ENCODE measurements at regions not wholly inside any gene's neighbourhood (a gene's known extent, or its start where the extent isn't known, plus 50 kb on each side); places are given as distances from the start of the nearest gene placed in this dataset.

DNA sequence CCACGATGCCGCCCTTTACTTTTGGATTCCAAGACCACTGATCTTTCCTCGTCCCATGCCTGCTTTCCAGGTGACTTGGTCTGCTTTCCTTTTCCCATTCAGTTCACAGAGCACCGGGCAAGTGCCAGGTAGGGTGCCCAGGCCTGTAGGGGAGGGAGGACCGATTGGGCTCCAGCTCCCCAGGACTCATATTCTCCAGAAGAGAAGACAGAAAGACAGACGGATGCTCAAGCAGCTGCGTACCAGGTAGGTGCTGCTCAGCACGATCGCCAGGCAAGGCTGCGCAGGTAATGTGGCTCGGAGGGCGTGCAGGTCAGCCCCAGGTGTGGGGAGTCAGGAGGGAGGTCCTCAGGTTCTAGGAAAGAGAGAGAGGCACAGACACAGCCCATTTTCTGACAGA lies 67.5 kb upstream of the ZNF423 start:
- POLR2A ChIA-PET: no interaction called here
- Histone ChIP-seq H3K4me3 (ENCODE audit: low read depth, low read length) (no peak overlapping the region), H3K27me3 (ENCODE audit: control insufficient read depth, insufficient read depth, low read length) (no peaks in the 10 kb centered on the region; the same call in 1 of the 2 replicates), H3K36me3 (ENCODE audit: control insufficient read depth, insufficient read depth, low read length) (no peaks in the 10 kb centered on the region)
- DNase-seq (ENCODE audit: low read depth): no peak
- TF ChIP-seq, protein P1, sequence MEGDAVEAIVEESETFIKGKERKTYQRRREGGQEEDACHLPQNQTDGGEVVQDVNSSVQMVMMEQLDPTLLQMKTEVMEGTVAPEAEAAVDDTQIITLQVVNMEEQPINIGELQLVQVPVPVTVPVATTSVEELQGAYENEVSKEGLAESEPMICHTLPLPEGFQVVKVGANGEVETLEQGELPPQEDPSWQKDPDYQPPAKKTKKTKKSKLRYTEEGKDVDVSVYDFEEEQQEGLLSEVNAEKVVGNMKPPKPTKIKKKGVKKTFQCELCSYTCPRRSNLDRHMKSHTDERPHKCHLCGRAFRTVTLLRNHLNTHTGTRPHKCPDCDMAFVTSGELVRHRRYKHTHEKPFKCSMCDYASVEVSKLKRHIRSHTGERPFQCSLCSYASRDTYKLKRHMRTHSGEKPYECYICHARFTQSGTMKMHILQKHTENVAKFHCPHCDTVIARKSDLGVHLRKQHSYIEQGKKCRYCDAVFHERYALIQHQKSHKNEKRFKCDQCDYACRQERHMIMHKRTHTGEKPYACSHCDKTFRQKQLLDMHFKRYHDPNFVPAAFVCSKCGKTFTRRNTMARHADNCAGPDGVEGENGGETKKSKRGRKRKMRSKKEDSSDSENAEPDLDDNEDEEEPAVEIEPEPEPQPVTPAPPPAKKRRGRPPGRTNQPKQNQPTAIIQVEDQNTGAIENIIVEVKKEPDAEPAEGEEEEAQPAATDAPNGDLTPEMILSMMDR (IDR thresholded peaks at IDR 0.05; ENCODE audit: insufficient read depth, low read depth, low read length): no peak
- CTCF ChIA-PET: interaction anchor here (0.5 to 3.2 kb wide), 7 partner anchors 9 to 514 kb away, joined by 4 to 24 read pairs (median 5); no protein-coding TSS in a partner anchor

DNA sequence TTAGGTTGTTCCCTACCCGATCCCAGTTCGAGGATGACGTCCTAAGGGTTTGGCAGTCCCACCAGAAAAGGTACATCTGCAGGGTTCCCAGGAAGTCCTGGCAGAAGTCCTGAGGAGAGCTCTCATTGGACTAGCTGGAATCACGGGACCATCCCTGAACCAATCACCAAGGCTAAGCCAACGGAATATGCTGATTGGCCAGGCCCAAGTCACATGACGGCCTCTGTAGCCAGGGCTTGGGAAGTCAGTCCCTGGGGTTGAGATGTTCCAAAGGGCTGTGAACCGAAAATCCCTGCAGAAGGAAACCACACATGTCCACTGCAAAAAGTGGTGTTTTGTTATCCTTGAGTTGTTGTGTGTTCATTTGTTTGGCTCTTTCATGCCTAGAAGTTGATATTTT lies 68.2 kb upstream of the ZNF423 start:
- Histone ChIP-seq H3K4me3 (ENCODE audit: low read depth, low read length) (no peak overlapping the region), H3K36me3 (ENCODE audit: control insufficient read depth, insufficient read depth, low read length) (no peaks in the 10 kb centered on the region), H3K27me3 (ENCODE audit: control insufficient read depth, insufficient read depth, low read length) (no peaks in the 10 kb centered on the region; the same call in 1 of the 2 replicates)
- CTCF ChIA-PET: interaction anchor here (0.5 to 1.5 kb wide), 2 partner anchors 9 to 31 kb away, joined by 4 to 8 read pairs; no protein-coding TSS in a partner anchor
- POLR2A ChIA-PET: no interaction called here
- no peak for DNase-seq (ENCODE audit: low read depth)
- TF ChIP-seq, protein P1 (IDR thresholded peaks at IDR 0.05; ENCODE audit: insufficient read depth, low read depth, low read length): no peak

DNA sequence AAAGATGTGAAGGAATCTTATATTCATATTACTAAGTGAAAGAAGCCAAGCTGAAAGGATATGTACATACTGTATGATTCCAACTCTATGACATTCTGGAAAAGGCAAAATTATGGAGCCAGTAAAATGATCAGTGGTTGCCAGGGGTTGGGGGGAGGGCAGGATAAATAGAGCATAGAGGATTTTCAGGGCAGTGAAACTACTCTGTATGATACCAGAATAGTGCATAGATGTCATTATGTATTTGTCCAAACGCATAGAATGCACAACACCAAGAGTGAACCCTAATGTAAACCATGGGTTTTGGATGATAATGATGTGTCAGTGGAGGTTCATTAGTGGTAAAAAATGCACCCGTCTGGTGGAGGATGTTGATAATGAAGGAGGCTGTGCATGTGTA lies 71.0 kb upstream of the ZNF423 start:
- ChIA-PET POLR2A (no interaction called here), CTCF (no interaction called here)

DNA sequence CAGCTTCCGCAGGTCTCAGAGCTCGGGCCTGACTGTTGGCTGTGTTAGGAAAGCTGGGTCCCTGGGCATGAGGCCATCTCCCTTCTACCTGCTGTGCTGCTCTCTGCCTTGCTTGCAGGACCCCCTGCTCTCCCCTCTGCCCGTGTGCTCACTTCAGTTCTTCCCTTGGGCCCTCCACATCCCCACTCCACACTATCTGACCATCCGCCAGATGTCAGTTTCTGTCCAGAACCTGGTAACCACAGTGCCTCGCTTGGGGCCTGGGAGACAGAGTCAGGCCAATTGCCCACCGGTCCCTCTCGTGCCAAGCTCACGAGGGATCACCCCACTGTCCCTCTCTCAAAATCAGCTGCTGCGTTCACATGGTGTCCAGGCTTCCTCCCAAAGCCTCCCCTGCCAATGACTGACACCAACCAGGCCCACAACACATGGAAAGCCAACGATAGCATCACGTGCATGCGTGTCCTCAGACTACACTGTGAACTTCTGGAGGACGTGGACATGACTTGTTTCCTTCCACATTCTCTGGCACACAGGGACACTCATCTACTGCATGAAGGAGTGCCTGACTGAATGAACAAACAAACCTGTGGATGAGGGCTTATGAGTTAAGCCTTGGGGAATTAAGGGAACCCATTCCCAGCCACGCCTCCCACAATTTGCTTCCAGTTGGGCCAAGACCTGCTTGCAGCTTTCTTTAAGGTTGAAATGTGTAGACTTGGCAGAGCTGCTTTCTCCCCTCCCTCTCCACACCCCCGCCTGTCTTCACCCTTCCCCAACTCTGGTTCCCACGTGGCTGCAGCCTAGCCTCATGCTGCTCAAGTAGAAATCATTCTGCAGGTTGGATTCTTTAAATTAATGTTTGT lies 72.5 kb upstream of the ZNF423 start:
- H3K36me3 ChIP-seq (ENCODE audit: control insufficient read depth, insufficient read depth, low read length): no peaks in the 10 kb centered on the region
- H3K27me3 ChIP-seq (ENCODE audit: control insufficient read depth, insufficient read depth, low read length): peaks cover 1% of the 10 kb centered on the region; the same call in 1 of the 2 replicates
- no peak for DNase-seq (ENCODE audit: low read depth)
- ChIA-PET CTCF (no interaction called here), POLR2A (no interaction called here)
- no peak overlapping the region for H3K4me3 ChIP-seq (ENCODE audit: low read depth, low read length)
- TF ChIP-seq, protein P1 (IDR thresholded peaks at IDR 0.05; ENCODE audit: insufficient read depth, low read depth, low read length): no peak

More for the DNA sequence above, 71.0 kb upstream of the ZNF423 start:
- no peak overlapping the region for H3K4me3 ChIP-seq (ENCODE audit: low read depth, low read length)
- H3K27me3 ChIP-seq (ENCODE audit: control insufficient read depth, insufficient read depth, low read length): peaks cover 1% of the 10 kb centered on the region; the same call in 1 of the 2 replicates
- no peaks in the 10 kb centered on the region for H3K36me3 ChIP-seq (ENCODE audit: control insufficient read depth, insufficient read depth, low read length)
- DNase-seq (ENCODE audit: low read depth): no peak
- TF ChIP-seq, protein P1 (IDR thresholded peaks at IDR 0.05; ENCODE audit: insufficient read depth, low read depth, low read length): no peak

DNA sequence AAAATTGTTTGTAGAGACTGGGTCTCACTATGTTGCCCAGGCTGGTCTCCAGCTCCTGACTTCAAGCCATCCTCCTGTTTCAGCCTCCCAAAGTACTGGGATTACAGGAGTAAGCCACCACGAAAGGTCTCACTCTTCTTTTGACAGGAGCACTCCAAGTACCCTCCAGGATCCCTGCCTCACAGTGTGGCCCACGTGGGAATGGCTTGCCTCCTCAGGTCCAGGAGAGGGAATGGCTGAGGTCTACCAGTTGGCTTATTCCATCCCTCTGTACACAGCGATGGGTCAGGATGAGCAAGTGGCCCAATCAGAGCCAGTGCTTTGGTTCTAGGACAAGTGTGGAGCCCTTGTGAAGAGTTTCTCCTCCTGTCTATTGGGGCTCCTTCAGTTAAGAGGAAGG lies 73.7 kb upstream of the ZNF423 start:
- POLR2A ChIA-PET: no interaction called here
- Histone ChIP-seq H3K27me3 (ENCODE audit: control insufficient read depth, insufficient read depth, low read length) (peaks cover 1% of the 10 kb centered on the region; the same call in 1 of the 2 replicates), H3K4me3 (ENCODE audit: low read depth, low read length) (no peak overlapping the region), H3K36me3 (ENCODE audit: control insufficient read depth, insufficient read depth, low read length) (no peaks in the 10 kb centered on the region)
- TF ChIP-seq, protein P1 (IDR thresholded peaks at IDR 0.05; ENCODE audit: insufficient read depth, low read depth, low read length): no peak
- DNase-seq (ENCODE audit: low read depth): no peak
- CTCF ChIA-PET: no interaction called here

All from BJ (cell line).